ENCODE measurements at regions not wholly inside any gene's neighbourhood (a gene's known extent, or its start where the extent isn't known, plus 50 kb on each side); places are given as distances from the start of the nearest gene placed in this dataset.
"Not testable (repeated sequence)": the region's sequence is repeated elsewhere in the genome, so short reads cannot be mapped to it uniquely, and the experiment has no call there.

DNA sequence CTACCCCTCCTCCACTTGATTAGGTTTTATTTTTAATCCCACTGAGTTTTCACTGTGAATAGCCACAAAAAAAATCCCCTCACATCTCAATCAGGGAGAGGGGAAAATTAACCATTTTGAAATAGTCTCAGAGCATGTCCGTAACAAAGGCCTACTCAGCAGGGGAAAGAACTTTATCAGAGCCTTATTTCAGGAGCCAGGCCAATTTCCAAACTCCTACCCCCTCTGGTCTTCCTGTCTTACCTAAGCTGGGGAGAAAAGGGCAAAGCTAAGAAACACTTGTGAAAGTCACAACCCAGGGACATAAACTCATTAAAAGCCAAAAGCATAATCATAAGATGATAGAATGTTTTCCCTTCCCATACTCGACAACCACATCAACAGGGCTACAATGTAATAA, 260.3 kb upstream of the DIO3 start:
- no peak overlapping the region for H3K4me3 ChIP-seq (replicated peaks; ENCODE audit: low read depth, low read length)
- no peaks in the 10 kb centered on the region for H3K36me3 ChIP-seq (ENCODE audit: control insufficient read depth, insufficient read depth, low read length)
- no peaks in the 10 kb centered on the region for H3K27me3 ChIP-seq (replicated peaks; ENCODE audit: control insufficient read depth, insufficient read depth, low read length)
- TF ChIP-seq, protein P1, sequence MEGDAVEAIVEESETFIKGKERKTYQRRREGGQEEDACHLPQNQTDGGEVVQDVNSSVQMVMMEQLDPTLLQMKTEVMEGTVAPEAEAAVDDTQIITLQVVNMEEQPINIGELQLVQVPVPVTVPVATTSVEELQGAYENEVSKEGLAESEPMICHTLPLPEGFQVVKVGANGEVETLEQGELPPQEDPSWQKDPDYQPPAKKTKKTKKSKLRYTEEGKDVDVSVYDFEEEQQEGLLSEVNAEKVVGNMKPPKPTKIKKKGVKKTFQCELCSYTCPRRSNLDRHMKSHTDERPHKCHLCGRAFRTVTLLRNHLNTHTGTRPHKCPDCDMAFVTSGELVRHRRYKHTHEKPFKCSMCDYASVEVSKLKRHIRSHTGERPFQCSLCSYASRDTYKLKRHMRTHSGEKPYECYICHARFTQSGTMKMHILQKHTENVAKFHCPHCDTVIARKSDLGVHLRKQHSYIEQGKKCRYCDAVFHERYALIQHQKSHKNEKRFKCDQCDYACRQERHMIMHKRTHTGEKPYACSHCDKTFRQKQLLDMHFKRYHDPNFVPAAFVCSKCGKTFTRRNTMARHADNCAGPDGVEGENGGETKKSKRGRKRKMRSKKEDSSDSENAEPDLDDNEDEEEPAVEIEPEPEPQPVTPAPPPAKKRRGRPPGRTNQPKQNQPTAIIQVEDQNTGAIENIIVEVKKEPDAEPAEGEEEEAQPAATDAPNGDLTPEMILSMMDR (IDR thresholded peaks at IDR 0.05; ENCODE audit: insufficient read depth, low read length, poor library complexity, severe bottlenecking), result no peak
- no peak for DNase-seq (ENCODE audit: extremely low read depth, insufficient read length)

GRCh38 chr14:101307162-101307561, 254.1 kb upstream of the DIO3 start:
- not testable (repeated sequence) for DNase-seq (ENCODE audit: extremely low read depth, insufficient read length); H3K4me3 ChIP-seq (replicated peaks; ENCODE audit: low read depth, low read length); H3K36me3 ChIP-seq (ENCODE audit: control insufficient read depth, insufficient read depth, low read length); H3K27me3 ChIP-seq (replicated peaks; ENCODE audit: control insufficient read depth, insufficient read depth, low read length)

- H3K36me3 ChIP-seq (ENCODE audit: control insufficient read depth, insufficient read depth, low read length); H3K4me3 ChIP-seq (replicated peaks; ENCODE audit: low read depth, low read length); H3K27me3 ChIP-seq (replicated peaks; ENCODE audit: control insufficient read depth, insufficient read depth, low read length); DNase-seq (ENCODE audit: extremely low read depth, insufficient read length): not testable (repeated sequence)
Measured at GRCh38 chr14:101311186-101311585, 250.1 kb upstream of the DIO3 start.

DNA sequence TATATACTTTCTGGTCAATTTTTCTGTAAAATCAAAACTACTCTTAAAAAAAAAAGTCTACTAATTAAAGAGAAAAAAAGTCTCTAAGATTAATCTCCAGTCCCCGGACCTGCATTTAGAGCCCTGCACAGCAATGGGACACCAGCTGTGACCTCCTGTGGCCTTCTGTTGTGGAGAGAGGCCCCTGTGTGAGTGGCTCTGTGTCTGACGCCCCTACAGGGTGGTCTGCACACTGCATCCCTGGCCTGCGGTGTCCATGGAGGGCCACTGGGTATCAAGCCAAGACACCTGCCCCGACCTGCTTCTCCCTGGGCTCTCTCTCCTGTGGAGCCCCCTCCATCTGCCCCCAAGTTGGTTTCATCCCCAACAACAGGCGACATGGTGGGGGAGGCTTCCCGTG, 248.0 kb upstream of the DIO3 start:
- H3K36me3 ChIP-seq (ENCODE audit: control insufficient read depth, insufficient read depth, low read length), result no peaks in the 10 kb centered on the region
- no peak overlapping the region for H3K4me3 ChIP-seq (replicated peaks; ENCODE audit: low read depth, low read length)
- DNase-seq (ENCODE audit: extremely low read depth, insufficient read length), result no peak
- H3K27me3 ChIP-seq (replicated peaks; ENCODE audit: control insufficient read depth, insufficient read depth, low read length), result no peaks in the 10 kb centered on the region
- TF ChIP-seq, protein P1 (IDR thresholded peaks at IDR 0.05; ENCODE audit: insufficient read depth, low read length, poor library complexity, severe bottlenecking), result no peak

DNA sequence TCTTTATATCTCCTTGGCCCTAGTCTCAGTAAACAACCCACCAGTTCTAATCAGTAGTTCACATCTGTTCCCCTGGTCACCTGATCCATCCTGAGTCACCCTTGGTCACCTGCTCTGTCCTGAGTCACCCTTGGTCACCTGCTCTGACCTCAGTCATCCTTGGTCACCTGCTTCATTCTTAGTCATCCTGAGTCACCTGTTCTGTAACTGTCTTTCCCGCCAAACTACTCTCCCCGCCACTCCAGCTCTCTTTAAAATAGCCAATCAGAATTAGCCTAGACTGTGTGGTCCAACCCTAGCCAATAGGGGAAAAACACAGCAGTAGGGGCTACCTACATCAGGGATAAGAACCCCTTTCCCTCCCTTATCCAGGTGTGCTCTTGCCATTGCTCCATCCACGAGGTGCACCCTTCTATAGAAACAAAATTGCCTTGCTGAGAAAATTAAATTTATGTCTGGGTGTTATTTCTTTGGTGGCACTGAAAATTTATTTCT, 245.4 kb upstream of the DIO3 start:
- Histone ChIP-seq H3K4me3 (replicated peaks; ENCODE audit: low read depth, low read length) (no peak overlapping the region), H3K36me3 (ENCODE audit: control insufficient read depth, insufficient read depth, low read length) (no peaks in the 10 kb centered on the region), H3K27me3 (replicated peaks; ENCODE audit: control insufficient read depth, insufficient read depth, low read length) (no peaks in the 10 kb centered on the region)
- no peak for DNase-seq (ENCODE audit: extremely low read depth, insufficient read length)
- TF ChIP-seq, protein P1 (IDR thresholded peaks at IDR 0.05; ENCODE audit: insufficient read depth, low read length, poor library complexity, severe bottlenecking), result no peak

DNA sequence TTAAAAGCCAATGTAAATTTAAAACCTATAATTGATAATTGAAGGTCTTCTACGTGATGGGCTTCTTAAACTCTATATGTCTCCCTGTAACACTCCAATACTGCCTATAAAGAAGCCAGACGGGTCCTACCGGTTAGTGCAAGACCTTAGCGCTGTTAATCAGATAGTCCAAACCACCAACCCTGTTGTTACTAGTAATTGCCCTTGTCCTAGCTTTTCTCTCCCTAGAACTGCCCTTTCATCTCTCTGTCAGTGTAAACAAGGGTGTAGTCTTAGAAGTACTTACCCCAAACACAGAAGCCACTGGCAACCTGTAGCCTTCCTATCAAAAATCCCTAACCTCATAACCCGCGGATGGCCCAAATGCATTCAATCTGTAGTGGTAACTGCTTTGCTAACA, 243.0 kb upstream of the DIO3 start:
- H3K36me3 ChIP-seq (ENCODE audit: control insufficient read depth, insufficient read depth, low read length), result no peaks in the 10 kb centered on the region
- DNase-seq (ENCODE audit: extremely low read depth, insufficient read length), result no peak
- H3K27me3 ChIP-seq (replicated peaks; ENCODE audit: control insufficient read depth, insufficient read depth, low read length), result no peaks in the 10 kb centered on the region
- TF ChIP-seq, protein P1 (IDR thresholded peaks at IDR 0.05; ENCODE audit: insufficient read depth, low read length, poor library complexity, severe bottlenecking), result no peak
- H3K4me3 ChIP-seq (replicated peaks; ENCODE audit: low read depth, low read length), result no peak overlapping the region

- no peaks in the 10 kb centered on the region for H3K36me3 ChIP-seq (ENCODE audit: control insufficient read depth, insufficient read depth, low read length)
- DNase-seq (ENCODE audit: extremely low read depth, insufficient read length), result no peak
- H3K27me3 ChIP-seq (replicated peaks; ENCODE audit: control insufficient read depth, insufficient read depth, low read length), result no peaks in the 10 kb centered on the region
- TF ChIP-seq, protein P1 (IDR thresholded peaks at IDR 0.05; ENCODE audit: insufficient read depth, low read length, poor library complexity, severe bottlenecking), result no peak
- H3K4me3 ChIP-seq (replicated peaks; ENCODE audit: low read depth, low read length), result no peak overlapping the region
Measured at GRCh38 chr14:101320396-101320795, 240.9 kb upstream of the DIO3 start.
